NCI-H2107 treated with DMSO at 0.1 percent for 48 hours (cell line): ENCODE measurements at regions not wholly inside any gene's neighbourhood (a gene's known extent, or its start where the extent isn't known, plus 50 kb on each side); places are given as distances from the start of the nearest gene placed in this dataset.

ENCODE experiments used
- DNase-seq: peaks from one replicate; lab custom pipeline; 2025; ENCODE audit not compliant: unreplicated experiment; lab: John Stamatoyannopoulos, UW

DNA sequence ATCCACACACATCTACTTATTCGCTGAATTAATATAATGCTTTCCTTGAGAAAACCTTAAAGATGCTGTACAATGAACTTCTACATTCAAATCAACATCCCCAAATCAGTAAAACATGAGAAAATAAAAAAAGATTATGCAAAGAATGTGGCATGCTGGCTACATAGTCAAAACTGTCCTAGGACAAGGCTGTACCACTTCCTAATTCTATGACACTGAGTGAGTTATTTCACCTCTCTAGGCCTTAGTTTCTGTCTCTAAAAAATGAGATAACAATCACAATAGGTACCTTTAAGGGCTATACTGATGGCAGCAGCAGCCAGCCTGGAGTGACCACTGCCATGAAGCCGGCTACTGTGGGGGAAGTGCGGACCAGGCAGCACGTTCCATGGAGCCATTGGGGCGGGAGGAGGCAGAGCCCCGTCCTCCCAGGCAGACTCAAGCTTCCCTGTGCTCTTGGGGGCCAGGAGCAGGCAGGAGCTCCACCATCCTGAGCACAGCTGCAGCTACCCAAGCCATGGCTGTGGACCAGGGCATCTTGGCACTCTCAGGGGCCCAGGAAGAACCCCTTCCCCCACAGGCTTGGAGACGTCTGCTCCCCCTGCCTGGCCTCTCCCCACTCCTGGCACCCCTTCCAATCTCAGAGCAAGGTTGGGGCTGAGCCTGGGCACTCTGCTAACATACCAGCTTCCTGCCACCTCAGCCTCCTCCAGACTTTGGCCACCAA is 110.2 kb downstream of the ELAPOR2 start:
- DNase-seq, result no peak

DNA sequence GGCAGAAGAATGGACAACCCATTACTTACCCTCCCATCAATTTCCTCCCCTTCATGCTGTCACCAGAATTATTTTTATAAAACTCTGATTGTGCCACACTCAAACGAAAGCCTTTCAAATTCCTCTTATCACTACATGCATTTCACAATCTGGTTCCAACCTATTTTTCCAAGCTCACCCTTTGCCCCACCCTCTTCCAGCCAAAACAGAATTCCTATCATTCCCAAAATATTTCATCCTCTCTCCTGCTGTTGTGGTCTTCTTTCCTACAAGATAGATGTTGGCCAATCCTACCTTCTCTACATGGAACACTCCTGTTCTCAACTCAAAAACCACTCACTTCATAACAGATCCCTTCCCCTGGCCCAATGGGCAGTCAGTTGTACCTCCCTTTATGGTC is 111.5 kb downstream of the ELAPOR2 start:
- DNase-seq, result no peak

DNA sequence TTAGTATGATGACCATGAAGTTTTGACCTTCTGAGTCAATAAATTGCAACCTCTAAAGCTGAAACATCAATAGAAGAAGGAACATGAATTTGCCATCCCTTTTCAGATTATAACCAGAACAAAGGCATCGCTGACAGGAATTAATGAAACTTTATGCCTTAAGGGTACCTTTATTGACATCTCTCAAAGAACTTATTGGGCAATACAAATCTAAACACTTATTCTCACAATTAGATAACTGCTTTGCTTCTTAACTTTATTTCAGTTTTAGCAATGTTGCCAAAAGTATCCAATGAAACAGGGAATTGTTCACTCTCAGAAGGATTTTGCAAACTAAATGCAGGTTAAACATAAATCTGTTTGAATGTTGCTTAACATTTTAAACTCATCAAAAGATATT is 116.0 kb downstream of the ELAPOR2 start:
- DNase-seq, result no peak

DNA sequence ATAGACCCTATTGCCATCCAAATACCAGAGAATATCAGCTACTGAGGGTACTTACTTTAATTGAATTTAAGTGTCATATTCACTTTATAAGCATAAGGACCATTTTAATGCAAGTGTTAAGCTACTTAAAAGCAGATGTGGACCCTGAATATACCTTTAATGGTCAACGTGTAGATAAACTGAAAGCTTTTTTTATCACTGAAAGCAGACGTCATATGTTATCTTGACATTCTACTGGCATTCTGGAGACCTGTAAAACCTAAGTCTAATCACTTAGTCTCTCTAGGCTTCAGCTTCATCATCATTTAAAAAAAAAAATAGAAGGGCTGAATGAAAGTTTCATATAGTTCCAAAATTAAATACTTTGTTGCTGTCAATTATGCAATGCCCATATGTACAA is 116.5 kb downstream of the ELAPOR2 start:
- no peak for DNase-seq

DNA sequence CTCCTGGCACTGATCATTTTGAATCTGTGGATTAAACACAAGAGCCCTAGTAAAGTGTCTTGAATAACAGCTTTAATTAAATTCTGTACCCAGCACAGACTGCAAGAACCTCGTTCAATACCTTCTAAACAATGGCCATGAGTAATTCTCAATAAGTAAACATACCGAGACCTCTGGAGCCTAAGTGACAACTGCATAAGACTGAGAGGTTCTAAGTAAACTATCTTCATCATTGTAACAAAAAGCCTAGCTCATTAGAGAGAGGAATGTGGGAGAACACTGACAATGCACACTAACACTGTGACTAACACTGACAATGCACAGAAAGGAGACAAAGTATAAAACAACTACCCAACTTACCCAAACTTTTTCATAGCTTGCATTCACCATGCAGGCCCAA is 117.4 kb downstream of the ELAPOR2 start:
- no peak for DNase-seq

DNA sequence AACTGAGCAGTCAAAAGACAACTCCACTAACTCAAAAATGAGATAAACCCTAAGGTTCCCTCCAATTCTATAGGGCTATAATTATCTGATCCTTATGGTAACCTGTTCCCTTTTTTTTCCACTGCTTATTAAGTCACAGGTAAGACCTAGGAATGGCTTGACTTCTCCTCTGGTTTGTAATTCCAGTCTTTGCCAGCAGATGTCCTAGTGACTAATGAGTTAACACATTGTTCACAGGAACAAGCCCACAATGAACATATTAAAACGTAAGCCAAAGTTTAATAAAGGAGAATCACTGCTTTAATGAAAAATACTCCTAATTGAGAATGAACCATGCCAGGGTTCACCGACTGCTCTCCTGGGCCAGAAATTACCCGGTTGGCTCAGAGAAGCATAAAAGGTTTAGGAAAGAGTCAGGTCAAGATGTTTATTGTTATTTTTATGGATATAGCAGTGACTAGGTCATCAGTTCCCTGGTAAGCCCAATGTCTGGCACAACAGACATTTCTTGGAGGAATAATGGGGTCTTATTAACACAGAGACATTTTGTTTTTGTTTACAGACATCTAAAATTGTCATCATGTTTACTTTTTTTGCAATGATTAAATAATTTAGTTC is 120.1 kb downstream of the ELAPOR2 start:
- DNase-seq, result peak; percentile 58

DNA sequence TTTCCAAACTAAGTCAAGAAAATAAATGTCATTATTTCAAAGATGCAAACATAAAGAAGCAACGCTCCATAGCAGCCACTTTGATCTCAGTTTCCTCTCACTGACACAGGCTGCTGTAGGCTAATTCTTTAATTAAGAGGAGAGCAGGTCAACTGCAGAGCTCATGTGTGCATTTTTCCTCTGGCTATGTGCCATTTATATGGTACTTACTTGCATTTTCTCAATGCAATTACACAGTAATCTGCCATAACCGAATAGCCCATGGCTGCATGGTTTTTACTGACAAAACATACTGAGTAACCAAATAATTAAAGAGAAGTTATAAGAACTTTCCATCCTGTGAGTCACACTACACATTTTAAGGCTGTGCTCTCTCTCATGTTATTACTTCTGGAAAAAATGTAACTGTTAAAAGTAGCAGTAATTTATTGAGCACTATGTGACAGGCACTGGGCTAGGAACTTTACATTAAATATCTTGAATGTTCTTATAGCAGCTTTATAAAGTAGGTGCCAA is 122.0 kb downstream of the ELAPOR2 start:
- DNase-seq, result no peak

DNA sequence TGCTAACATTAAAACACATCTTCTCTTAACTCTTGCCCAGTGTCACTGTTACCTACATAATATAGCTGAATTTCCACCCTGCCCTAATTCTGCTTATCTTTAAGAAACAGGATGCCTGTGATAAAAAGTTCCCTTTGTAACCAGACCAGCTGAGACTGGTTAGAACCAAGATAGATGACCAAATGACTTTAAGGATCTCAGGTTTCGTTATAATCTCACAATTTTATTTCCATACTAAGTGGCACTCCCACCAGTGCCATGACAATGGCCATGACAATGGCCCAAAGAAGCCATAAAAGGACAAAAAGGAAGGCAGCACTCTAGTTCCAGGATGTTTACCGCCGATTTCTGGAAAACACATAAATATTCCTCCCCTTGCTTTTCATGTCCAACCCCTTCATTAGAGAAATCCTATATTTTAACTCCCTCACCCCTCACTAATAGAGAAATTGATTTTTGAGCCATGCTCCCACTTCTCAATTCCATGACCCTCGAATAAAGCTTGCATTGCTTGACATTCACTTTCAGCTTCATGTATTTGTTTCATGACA is 126.1 kb downstream of the ELAPOR2 start:
- DNase-seq, result no peak

DNA sequence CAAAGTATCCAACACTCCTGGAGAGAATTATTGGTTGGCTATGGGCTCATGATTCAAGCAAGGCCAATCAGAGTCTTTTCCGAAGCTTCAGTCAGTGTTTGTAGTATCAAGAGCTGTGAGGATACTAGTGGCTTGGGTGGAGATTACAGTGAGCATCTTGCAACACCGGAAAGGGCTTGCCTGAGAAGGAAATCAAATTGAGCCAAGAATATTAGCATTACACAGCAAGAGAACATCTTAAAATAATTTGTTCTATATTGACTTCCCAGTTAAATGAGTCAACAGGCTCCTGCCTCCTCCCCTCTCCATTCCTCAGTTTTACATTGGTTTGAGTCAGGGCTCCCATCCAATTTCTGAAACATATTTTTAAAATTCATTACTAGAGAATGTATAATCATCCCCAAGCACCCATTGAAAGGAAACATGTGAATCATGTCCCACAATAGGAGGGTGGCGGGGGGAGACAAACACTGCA is 127.4 kb downstream of the ELAPOR2 start:
- no peak for DNase-seq

DNA sequence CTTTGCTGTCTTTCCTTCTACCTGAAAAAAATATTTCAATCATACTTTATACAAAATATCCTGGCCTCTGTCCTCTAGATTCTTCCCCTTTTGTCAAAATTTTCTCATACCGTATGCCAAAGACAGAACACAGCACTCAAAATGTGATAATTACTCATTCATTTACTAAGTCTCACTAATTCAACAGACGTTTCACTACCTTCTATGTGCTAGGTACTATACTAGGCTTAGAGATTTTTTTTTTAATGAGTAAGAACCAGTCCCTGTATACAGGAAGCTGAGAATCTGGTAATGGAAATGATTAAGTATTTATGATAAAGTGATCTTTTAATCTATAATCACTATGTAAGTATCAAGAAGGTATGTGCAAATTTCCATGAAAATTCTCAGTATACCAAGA is 128.0 kb downstream of the ELAPOR2 start:
- DNase-seq, result no peak

DNA sequence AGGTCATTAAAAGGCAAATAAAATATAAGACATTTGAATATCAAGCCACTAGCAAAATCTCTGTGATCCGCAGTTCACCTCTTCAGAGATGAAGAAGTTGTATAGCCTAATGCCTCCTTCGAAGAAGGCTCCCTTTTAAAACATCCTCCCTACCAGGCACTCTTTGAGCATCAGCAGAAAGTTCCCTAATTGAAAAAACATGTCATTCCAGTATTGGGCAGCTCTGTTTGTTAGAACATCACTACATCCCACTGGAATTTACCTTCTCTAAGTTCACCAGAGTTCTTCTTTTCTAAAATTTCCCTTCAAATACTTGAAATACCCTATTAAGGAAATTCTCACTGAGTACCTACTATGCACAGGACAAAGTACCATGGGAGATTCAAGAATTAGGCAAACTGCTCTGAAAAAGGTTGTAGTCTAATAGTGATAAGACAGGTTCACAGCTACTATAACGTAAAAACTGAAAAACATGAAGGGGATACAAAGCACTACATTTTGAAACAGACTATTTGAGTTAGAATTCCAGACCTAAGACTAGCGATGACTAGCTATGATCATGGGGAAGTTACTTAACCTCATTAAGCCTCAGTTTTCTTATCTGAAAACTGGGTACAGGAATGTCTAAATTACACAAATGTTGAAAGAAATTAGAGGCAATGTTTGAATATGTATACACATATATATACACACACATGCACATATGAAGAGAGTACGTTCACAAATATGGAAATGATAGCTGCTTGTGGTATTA is 128.7 kb downstream of the ELAPOR2 start:
- no peak for DNase-seq

DNA sequence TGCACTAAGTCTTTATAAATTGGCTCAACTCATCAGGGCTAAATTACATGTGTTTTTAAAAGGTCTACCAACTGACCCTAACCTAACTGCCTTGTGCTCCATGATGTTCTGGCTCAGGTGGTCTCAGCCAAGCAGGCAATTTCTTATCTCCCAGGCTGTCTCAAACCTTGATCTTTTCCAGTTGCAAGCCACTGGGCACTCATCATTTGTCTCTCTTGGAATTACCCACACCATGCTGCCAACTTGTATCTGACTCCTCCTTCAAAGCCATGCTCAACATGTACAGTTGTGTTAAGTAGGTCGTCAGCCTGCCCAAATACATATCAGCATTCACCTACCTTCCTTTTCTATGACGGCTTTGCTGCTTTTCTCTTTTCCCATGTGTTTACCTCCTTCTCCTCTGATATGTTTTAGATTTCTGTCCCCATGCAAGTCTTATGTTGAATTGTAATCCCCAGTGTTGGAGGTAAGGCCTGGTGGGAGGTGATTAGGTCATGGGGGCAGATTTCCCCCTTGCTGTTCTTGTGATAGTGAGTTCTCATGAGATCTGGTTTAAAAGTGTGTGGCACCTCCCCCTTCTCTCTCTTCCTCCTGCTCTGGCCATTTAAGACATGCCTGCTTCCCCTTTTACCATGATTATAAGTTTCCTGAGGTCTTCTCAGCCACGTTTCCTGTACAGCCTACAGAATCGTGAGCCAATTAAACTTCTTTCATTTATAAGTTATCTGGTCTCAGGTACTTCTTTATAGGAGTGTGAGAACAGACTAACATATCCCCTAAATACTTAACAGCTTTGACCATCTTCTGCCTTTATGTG is 130.0 kb downstream of the ELAPOR2 start:
- DNase-seq, result no peak

DNA sequence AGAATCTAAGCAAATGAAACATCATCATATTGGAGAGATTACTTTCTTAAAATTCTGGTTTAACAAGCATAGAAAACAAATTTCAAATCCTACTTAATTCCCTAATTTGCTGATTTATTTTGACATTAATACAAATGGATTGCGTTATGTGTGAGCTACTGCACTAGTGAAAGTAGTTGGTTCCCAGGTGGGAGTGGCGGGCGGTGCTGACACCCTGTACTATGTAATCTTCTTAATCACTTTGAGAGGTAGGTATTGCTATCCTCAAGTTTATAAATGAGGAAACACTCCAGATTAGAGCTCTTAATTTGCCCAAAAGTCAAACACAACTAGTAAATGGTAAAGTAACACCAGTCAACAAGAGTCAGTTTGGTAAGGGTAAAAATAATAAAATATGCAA is 131.1 kb downstream of the ELAPOR2 start:
- DNase-seq, result no peak

DNA sequence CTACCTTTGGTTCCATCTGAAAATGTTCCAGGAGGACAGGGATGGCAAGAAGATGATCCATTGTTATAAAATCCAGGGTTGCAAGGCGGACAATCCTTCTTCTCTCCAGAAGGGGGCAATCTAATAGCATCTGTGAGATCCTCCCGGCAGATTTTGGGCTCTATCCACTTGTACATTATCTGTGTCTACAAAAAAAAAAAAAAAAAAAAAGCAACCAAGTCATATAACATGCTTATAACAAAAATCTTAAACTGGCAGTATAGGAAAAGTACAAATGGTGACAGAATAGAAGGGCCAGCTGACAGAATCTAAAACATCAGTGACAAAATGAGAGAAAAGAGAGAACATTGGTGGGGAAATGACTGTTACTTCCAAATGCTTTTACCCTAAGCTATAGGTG is 132.7 kb downstream of the ELAPOR2 start:
- peak; percentile 69 for DNase-seq

DNA sequence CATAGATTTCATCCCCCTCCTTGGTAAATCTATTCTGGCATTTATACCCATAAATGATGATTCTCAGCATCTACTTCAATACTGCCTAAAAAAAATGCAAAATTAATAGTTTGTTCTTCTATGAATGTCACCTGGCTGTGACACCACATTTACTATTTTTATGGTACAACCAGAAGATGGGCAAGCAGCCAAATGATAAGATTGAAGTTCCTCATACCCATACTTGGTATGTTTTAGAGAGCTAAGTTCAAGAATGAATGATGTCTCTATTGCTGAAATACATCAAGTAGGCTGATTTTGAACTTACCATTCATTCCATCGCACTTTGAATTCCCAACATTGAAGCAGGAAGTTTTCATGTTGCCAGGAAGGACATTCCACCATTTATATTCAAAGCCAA is 134.2 kb downstream of the ELAPOR2 start:
- DNase-seq, result no peak

DNA sequence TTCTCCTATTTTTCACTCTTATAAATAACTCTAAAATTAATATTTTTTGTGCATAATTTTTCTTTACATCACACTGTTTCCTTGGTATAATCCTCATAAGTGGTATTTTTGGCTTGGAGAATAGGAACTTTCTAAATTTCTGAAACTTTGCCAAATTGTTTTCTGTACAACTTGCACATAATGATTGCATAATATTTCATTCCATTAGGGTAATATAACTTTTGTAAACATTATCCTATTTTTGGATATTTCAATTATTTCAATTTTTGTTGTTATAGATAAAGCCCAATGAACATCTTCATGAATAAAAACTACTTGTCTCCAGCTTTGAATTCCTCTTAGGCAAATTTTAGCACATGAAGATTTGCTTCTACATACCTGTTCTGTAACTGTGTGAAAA is 135.9 kb downstream of the ELAPOR2 start:
- DNase-seq, result no peak

DNA sequence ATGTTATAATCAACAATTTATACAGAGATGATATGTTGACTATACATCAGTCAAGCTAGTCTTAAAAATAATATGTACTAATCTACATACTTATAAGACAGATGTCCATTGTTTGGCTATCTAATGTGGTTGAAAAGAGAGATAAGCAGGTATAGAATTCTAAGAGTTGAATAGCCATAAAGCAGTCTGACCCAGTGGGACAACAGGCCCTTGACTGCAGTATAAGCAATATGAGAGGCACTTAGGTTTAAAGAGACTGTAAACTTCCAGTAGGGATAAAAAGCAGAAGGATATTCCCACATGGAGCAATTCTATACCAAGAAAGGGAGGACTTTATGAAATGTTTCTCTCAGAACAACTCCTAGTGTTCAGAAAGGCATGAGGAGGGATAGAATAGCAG is 139.3 kb downstream of the ELAPOR2 start:
- DNase-seq, result peak; percentile 47

DNA sequence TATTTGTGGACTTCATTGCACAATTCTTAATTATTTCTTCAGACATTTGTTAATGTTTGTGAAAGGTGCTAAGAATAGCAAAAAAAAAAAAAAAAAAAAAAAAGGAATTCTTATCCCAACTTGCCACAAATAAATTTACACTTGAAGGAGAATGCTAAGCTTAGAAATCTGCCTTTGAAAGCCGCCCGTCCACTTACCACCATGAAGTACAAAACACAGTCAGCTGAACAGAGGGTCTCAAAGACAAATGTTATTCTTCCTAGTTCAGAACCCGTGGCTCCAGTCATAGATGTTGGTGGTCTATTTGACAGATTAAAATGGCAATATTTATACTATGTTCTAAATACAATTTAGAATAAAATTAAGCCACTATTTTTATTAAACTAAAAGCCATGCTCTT is 141.2 kb downstream of the ELAPOR2 start:
- DNase-seq, result no peak

DNA sequence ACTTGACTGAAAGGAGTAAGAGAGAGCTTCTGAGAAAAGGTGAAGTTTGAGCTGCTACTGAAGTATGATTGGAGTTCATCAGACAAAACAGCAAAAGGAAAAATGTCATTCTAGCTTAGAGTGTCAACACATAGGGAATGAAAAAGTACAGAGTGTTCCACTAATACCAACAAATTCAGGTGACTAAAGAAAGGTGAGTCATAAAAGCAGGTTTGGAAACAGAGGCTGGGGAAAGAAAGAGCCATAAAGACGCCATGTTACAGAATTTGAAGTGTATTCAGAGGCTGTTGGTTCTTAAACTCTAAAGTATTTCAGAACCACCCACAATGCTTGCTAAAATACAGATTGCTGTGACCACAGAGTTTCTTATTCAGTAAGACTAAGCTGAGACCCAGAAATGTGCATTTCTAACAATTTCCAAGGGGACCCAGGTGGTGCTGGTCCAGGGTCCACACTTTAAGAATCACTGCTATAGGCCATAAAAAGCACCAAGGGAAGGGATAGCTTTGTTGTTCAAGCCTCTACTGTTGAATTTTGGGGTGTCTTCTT is 143.1 kb downstream of the ELAPOR2 start:
- no peak for DNase-seq

DNA sequence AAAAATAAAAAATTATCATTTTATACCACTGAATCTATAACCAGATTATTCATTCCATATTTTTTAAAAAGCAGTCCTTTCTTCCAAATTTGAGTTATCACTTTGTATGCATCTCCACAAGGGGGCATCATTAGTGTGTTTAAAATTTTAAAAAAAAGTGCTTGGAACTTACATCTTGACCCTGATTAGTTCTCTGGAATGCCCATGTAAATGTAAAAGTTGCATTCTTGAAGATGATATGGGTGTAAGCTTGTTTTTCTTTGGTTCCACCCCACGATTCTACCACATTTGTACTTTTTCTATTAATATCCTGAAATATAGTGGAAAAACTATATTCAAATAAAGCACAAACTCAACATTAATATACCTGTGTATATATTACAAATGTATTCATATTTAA is 144.9 kb downstream of the ELAPOR2 start:
- DNase-seq, result no peak
